HPDE6-E6E7 (cell line): ENCODE measurements at regions not wholly inside any gene's neighbourhood (a gene's known extent, or its start where the extent isn't known, plus 50 kb on each side); places are given as distances from the start of the nearest gene placed in this dataset.
"Not testable (repeated sequence)": the region's sequence is repeated elsewhere in the genome, so short reads cannot be mapped to it uniquely, and the experiment has no call there.

ENCODE experiments used
- DNase-seq: peaks from one replicate; pipeline ENCODE4 v3.0.0; 2011; ENCODE audit warnings: missing footprints; ENCODE audit errors: extremely low spot score

GRCh38 chr18:59038295-59039039, 101.2 kb upstream of the SEC11C start:
- DNase-seq: no peak

GRCh38 chr18:59039040-59039320, 100.7 kb upstream of the SEC11C start:
- DNase-seq: not testable (repeated sequence)

GRCh38 chr18:59039449-59039848, 100.2 kb upstream of the SEC11C start:
- DNase-seq: no peak

GRCh38 chr18:59040770-59041148, 98.9 kb upstream of the SEC11C start:
- DNase-seq: no peak

GRCh38 chr18:59041296-59041695, 98.4 kb upstream of the SEC11C start:
- no peak for DNase-seq

- no peak for DNase-seq
Observed at GRCh38 chr18:59041819-59042815, 97.6 kb upstream of the SEC11C start.

- no peak for DNase-seq
Observed at GRCh38 chr18:59044855-59045254, 94.8 kb upstream of the SEC11C start.

- DNase-seq: no peak
Observed at GRCh38 chr18:59047321-59048047, 92.2 kb upstream of the SEC11C start.

- DNase-seq: no peak
Observed at GRCh38 chr18:59048048-59048363, 91.7 kb upstream of the SEC11C start.

GRCh38 chr18:59048378-59048777, 91.3 kb upstream of the SEC11C start:
- DNase-seq: no peak

- DNase-seq: no peak
Observed at GRCh38 chr18:59049721-59050660, 89.7 kb upstream of the SEC11C start.

- DNase-seq: no peak
Observed at GRCh38 chr18:59050661-59051057, 89.0 kb upstream of the SEC11C start.

GRCh38 chr18:59051470-59052165, 88.1 kb upstream of the SEC11C start:
- DNase-seq: no peak

GRCh38 chr18:59052965-59053820, 86.5 kb upstream of the SEC11C start:
- no peak for DNase-seq

- DNase-seq: no peak
Observed at GRCh38 chr18:59054496-59055287, 85.0 kb upstream of the SEC11C start.

- no peak for DNase-seq
Observed at GRCh38 chr18:59055345-59056032, 84.2 kb upstream of the SEC11C start.

- peak; percentile 34 for DNase-seq
Observed at GRCh38 chr18:59056706-59057492, 82.8 kb upstream of the SEC11C start.

GRCh38 chr18:59057493-59057795, 82.2 kb upstream of the SEC11C start:
- DNase-seq: no peak
